HEK293 (cell line): ENCODE measurements at regions not wholly inside any gene's neighbourhood (a gene's known extent, or its start where the extent isn't known, plus 50 kb on each side); places are given as distances from the start of the nearest gene placed in this dataset.

Experiments used
- CTCF ChIA-PET: fragments of 350-600 bp; formaldehyde crosslinking; extraction: SDS; loops from one replicate; lab custom pipeline; 2021; ENCODE audit warnings: antibody characterized with exemption; lab: Yijun Ruan, JAX
- POLR2A ChIA-PET: fragments of 300-600 bp; formaldehyde crosslinking; extraction: SDS; loops from one replicate; lab custom pipeline; 2020; ENCODE audit warnings: antibody characterized with exemption, inconsistent platforms; lab: Yijun Ruan, JAX
- H3K27ac ChIP-seq: fragments of 200-500 bp; sonication (Bioruptor generic); 2 replicates; pipeline ENCODE4 v1.5.1; 2014; ENCODE audit warnings: low read depth, low read length, control low read depth, inconsistent platforms; ENCODE audit errors: extremely low read depth
- H3K36me3 ChIP-seq, 2 experiments: fragments of 200-500 bp in 1 of 2; sonication (Bioruptor generic) in 1 of 2; 1 replicate in 1 of 2; 2 replicates in 1 of 2; pipeline ENCODE4 v1.5.1; 2014 to 2017; ENCODE audit warnings: inconsistent platforms in 2 of 2, low read length in 2 of 2; ENCODE audit not compliant: control insufficient read depth in 2 of 2, insufficient read depth in 1 of 2
- H3K4me1 ChIP-seq: fragments of 200-500 bp; sonication (Bioruptor generic); 2 replicates; pipeline ENCODE4 v1.5.1; 2014; ENCODE audit warnings: mild to moderate bottlenecking, low read length, inconsistent platforms; ENCODE audit not compliant: control insufficient read depth, insufficient read depth
- H3K4me3 ChIP-seq: 2 replicates; pipeline ENCODE4 v1.5.1; 2011; ENCODE audit warnings: low read depth, mild to moderate bottlenecking, control low read depth, low read length, moderate library complexity
- H3K9me3 ChIP-seq: fragments of 200-500 bp; sonication (Bioruptor generic); 2 replicates; pipeline ENCODE4 v1.5.1; 2014; ENCODE audit warnings: low read depth, low read length, inconsistent platforms; ENCODE audit not compliant: control insufficient read depth, insufficient read depth
- HOXC10 ChIP-seq: sonication (generic); formaldehyde crosslinking; IDR thresholded peaks from 2 replicates; pipeline ENCODE4 v1.8.1; 2023; ENCODE audit warnings: mild to moderate bottlenecking, missing genetic modification reagents
- SCRT1 ChIP-seq: fragments of 450-650 bp; formaldehyde crosslinking; IDR thresholded peaks from 2 replicates; pipeline ENCODE4 v1.5.1; 2016; ENCODE audit warnings: missing biosample characterization, missing genetic modification characterization, borderline replicate concordance
- SP2 ChIP-seq: fragments of 450-650 bp; formaldehyde crosslinking; IDR thresholded peaks from 2 replicates; pipeline ENCODE4 v1.5.1; 2016; ENCODE audit warnings: missing biosample characterization, missing genetic modification characterization
- TSHZ1 ChIP-seq: fragments of 450-650 bp; formaldehyde crosslinking; IDR thresholded peaks from 2 replicates; pipeline ENCODE4 v1.5.1; 2016; ENCODE audit warnings: missing biosample characterization, missing genetic modification characterization, borderline replicate concordance
- YY2 ChIP-seq: fragments of 450-650 bp; formaldehyde crosslinking; IDR thresholded peaks from 2 replicates; pipeline ENCODE4 v1.5.1; 2016; ENCODE audit warnings: missing biosample characterization, missing genetic modification characterization
- ZBTB20 ChIP-seq: fragments of 450-650 bp; formaldehyde crosslinking; IDR thresholded peaks from 2 replicates; pipeline ENCODE4 v1.5.1; 2016; ENCODE audit warnings: missing biosample characterization, missing genetic modification characterization
- ZNF121 ChIP-seq: fragments of 450-650 bp; formaldehyde crosslinking; IDR thresholded peaks from 2 replicates; pipeline ENCODE4 v1.5.1; 2016; ENCODE audit warnings: missing biosample characterization, missing genetic modification characterization
- ZNF146 ChIP-seq: fragments of 450-650 bp; formaldehyde crosslinking; IDR thresholded peaks from 2 replicates; pipeline ENCODE4 v1.5.1; 2016; ENCODE audit warnings: missing biosample characterization, missing genetic modification characterization
- ZNF2 ChIP-seq: fragments of 450-650 bp; formaldehyde crosslinking; IDR thresholded peaks from 2 replicates; pipeline ENCODE4 v1.5.1; 2016; ENCODE audit warnings: missing biosample characterization, missing genetic modification characterization
- ZNF202 ChIP-seq: fragments of 450-650 bp; formaldehyde crosslinking; IDR thresholded peaks from 2 replicates; pipeline ENCODE4 v1.5.1; 2016; ENCODE audit warnings: missing biosample characterization, missing genetic modification characterization, borderline replicate concordance
- ZNF292 ChIP-seq: fragments of 450-650 bp; formaldehyde crosslinking; IDR thresholded peaks from 2 replicates; pipeline ENCODE4 v1.5.1; 2016; ENCODE audit warnings: low read depth, missing biosample characterization, missing genetic modification characterization, borderline replicate concordance
- ZNF324 ChIP-seq: fragments of 450-650 bp; formaldehyde crosslinking; IDR thresholded peaks from 2 replicates; pipeline ENCODE4 v1.5.1; 2016; ENCODE audit warnings: missing biosample characterization, missing genetic modification characterization
- ZNF350 ChIP-seq: fragments of 450-650 bp; formaldehyde crosslinking; IDR thresholded peaks from 2 replicates; pipeline ENCODE4 v1.5.0; 2017; ENCODE audit warnings: missing biosample characterization, mild to moderate bottlenecking, missing genetic modification characterization
- ZNF354C ChIP-seq: fragments of 450-650 bp; formaldehyde crosslinking; IDR thresholded peaks from 2 replicates; pipeline ENCODE4 v1.5.1; 2016; ENCODE audit warnings: missing biosample characterization, missing genetic modification characterization, low read depth, borderline replicate concordance
- ZNF394 ChIP-seq: fragments of 450-650 bp; formaldehyde crosslinking; IDR thresholded peaks from 2 replicates; pipeline ENCODE4 v1.5.1; 2016; ENCODE audit warnings: missing biosample characterization, missing genetic modification characterization, mild to moderate bottlenecking, moderate library complexity, borderline replicate concordance
- ZNF398 ChIP-seq: fragments of 450-650 bp; formaldehyde crosslinking; IDR thresholded peaks from 2 replicates; pipeline ENCODE4 v1.5.1; 2017; ENCODE audit warnings: missing biosample characterization, missing genetic modification characterization
- ZNF433 ChIP-seq: fragments of 450-650 bp; formaldehyde crosslinking; IDR thresholded peaks from 2 replicates; pipeline ENCODE4 v1.5.1; 2016; ENCODE audit warnings: missing biosample characterization, missing genetic modification characterization, low read depth
- ZNF48 ChIP-seq: fragments of 450-650 bp; formaldehyde crosslinking; IDR thresholded peaks from 2 replicates; pipeline ENCODE4 v1.5.1; 2016; ENCODE audit warnings: missing biosample characterization, missing genetic modification characterization
- ZNF521 ChIP-seq: fragments of 450-650 bp; formaldehyde crosslinking; IDR thresholded peaks from 2 replicates; pipeline ENCODE4 v1.5.1; 2017; ENCODE audit warnings: missing biosample characterization, mild to moderate bottlenecking, missing genetic modification characterization
- ZNF560 ChIP-seq: fragments of 450-650 bp; formaldehyde crosslinking; IDR thresholded peaks from 2 replicates; pipeline ENCODE4 v1.5.1; 2017; ENCODE audit warnings: missing biosample characterization, missing genetic modification characterization, borderline replicate concordance
- ZNF580 ChIP-seq: fragments of 450-650 bp; formaldehyde crosslinking; IDR thresholded peaks from 2 replicates; pipeline ENCODE4 v1.5.1; 2016; ENCODE audit warnings: missing biosample characterization, missing genetic modification characterization
- ZNF621 ChIP-seq: fragments of 450-650 bp; formaldehyde crosslinking; IDR thresholded peaks from 2 replicates; pipeline ENCODE4 v1.5.1; 2017; ENCODE audit warnings: missing biosample characterization, missing genetic modification characterization
- ZNF701 ChIP-seq: fragments of 450-650 bp; formaldehyde crosslinking; IDR thresholded peaks from 2 replicates; pipeline ENCODE4 v1.5.1; 2016; ENCODE audit warnings: missing biosample characterization, missing genetic modification characterization
- ZNF747 ChIP-seq: fragments of 450-650 bp; formaldehyde crosslinking; IDR thresholded peaks from 2 replicates; pipeline ENCODE4 v1.5.1; 2016; ENCODE audit warnings: missing biosample characterization, missing genetic modification characterization
- ZNF785 ChIP-seq: fragments of 450-650 bp; formaldehyde crosslinking; IDR thresholded peaks from 2 replicates; pipeline ENCODE4 v1.5.1; 2016; ENCODE audit warnings: missing biosample characterization, missing genetic modification characterization

GRCh38 chr3:103963599-103963998, 1403.1 kb upstream of the ALCAM start:
- H3K36me3 ChIP-seq, result no peaks in the 10 kb centered on the region
- TF ChIP-seq ZNF202 (tag by site-specific recombination) (no peak), ZNF580 (tag by site-specific recombination) (no peak), ZNF433 (tag by site-specific recombination) (no peak)
- H3K4me3 ChIP-seq, result no peak overlapping the region
- ChIA-PET POLR2A (no interaction called here), CTCF (interaction anchor here (0.6 kb wide), 1 partner anchor 303 kb away, joined by 3 read pairs; no protein-coding TSS in a partner anchor)
- H3K27ac ChIP-seq, result no peak overlapping the region
- no peaks in the 10 kb centered on the region; the same call in 1 of the 2 replicates for H3K4me1 ChIP-seq
- no peaks in the 10 kb centered on the region for H3K9me3 ChIP-seq

GRCh38 chr3:103965764-103966163, 1400.9 kb upstream of the ALCAM start:
- Histone ChIP-seq H3K4me1 (no peaks in the 10 kb centered on the region; the same call in 1 of the 2 replicates), H3K4me3 (no peak overlapping the region), H3K9me3 (no peaks in the 10 kb centered on the region), H3K27ac (no peak overlapping the region), H3K36me3 (no peaks in the 10 kb centered on the region)
- TF ChIP-seq ZNF398 (tag by site-specific recombination) (no peak), SP2 (tag by site-specific recombination) (no peak), ZNF324 (tag by site-specific recombination) (no peak), ZNF292 (no peak), ZNF785 (tag by site-specific recombination) (no peak), SCRT1 (tag by site-specific recombination) (no peak), ZNF350 (tag by site-specific recombination) (no peak), ZNF48 (tag by site-specific recombination) (no peak)
- CTCF ChIA-PET, result no interaction called here
- POLR2A ChIA-PET, result no interaction called here

GRCh38 chr3:103966749-103967148, 1400.0 kb upstream of the ALCAM start:
- no peak for TF ChIP-seq ZNF354C (tag by site-specific recombination)
- TF ChIP-seq ZNF121 (tag by site-specific recombination), result no peak
- no peak for TF ChIP-seq HOXC10 (CRISPR knock-in tag)
- Histone ChIP-seq H3K27ac (no peak overlapping the region), H3K9me3 (no peaks in the 10 kb centered on the region), H3K36me3 (no peaks in the 10 kb centered on the region), H3K4me1 (no peaks in the 10 kb centered on the region; the same call in 1 of the 2 replicates), H3K4me3 (no peak overlapping the region)
- ChIA-PET POLR2A (no interaction called here), CTCF (no interaction called here)

GRCh38 chr3:103968131-103968530, 1398.6 kb upstream of the ALCAM start:
- Histone ChIP-seq H3K36me3 (no peaks in the 10 kb centered on the region), H3K4me1 (no peaks in the 10 kb centered on the region), H3K27ac (no peak overlapping the region), H3K4me3 (no peak overlapping the region), H3K9me3 (no peaks in the 10 kb centered on the region)
- POLR2A ChIA-PET, result no interaction called here
- CTCF ChIA-PET, result no interaction called here
- no peak for TF ChIP-seq ZNF747 (tag by site-specific recombination)
- TF ChIP-seq ZBTB20, result no peak
- TF ChIP-seq ZNF621 (tag by site-specific recombination), result no peak
- TF ChIP-seq YY2 (tag by site-specific recombination), result no peak
- TF ChIP-seq ZNF2, result no peak
- no peak for TF ChIP-seq SCRT1 (tag by site-specific recombination)
- no peak for TF ChIP-seq ZNF146 (tag by site-specific recombination)
- TF ChIP-seq ZNF560 (tag by site-specific recombination), result no peak
- TF ChIP-seq ZNF521 (tag by site-specific recombination), result no peak
- TF ChIP-seq TSHZ1 (tag by site-specific recombination), result no peak
- TF ChIP-seq ZNF394, result no peak
- no peak for TF ChIP-seq ZNF701
